ENCODE measurements at regions not wholly inside any gene's neighbourhood (a gene's known extent, or its start where the extent isn't known, plus 50 kb on each side); places are given as distances from the start of the nearest gene placed in this dataset.

DNA sequence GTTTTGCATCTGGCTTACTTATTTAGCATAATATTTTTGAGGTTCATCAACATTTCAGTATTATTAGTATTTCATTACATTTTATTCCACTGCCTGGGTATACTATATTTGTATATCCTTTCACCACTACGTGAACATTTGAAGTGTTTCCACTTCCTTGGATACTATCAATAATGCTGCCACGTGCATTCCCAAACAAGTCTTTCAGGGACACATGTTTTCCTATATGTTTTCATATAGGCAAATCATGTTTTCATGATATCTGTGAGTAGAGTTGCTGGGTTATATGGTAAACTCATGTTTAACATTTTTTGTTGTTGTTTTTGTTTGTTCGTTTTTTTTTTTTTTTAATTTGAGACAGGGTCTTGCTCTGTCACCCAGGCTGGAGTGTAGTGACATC lies 380.1 kb downstream of the OMA1 start (continued):
- TF ChIP-seq ZBTB17 (CRISPR knock-in tag; IDR thresholded peaks at IDR 0.05) (no peak), HMGN3 (IDR thresholded peaks at IDR 0.05; ENCODE audit: borderline replicate concordance, extremely low read depth, insufficient read length, low read depth, low read length) (no peak)
- TF ChIP-seq, protein P1, sequence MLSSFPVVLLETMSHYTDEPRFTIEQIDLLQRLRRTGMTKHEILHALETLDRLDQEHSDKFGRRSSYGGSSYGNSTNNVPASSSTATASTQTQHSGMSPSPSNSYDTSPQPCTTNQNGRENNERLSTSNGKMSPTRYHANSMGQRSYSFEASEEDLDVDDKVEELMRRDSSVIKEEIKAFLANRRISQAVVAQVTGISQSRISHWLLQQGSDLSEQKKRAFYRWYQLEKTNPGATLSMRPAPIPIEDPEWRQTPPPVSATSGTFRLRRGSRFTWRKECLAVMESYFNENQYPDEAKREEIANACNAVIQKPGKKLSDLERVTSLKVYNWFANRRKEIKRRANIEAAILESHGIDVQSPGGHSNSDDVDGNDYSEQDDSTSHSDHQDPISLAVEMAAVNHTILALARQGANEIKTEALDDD (IDR thresholded peaks at IDR 0.05), result no peak

DNA sequence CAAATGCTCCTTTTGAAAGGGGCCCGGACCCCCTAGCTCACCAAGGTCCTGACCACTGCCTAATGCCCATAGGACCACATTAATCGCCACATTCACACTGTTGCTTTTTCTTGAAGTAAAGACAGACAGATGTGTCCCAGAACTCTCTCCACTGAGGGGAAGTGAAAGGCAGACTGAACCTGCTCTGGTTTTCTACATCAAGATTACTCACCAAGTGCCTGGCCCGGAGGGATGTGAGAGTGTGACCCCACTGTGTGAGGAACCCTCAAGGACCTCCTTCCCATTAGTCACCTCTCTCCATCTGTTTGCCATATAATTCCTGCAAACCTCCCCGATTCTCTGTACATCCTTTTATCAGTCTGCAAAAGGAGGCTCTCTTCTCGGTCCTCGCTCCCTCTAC lies 381.5 kb downstream of the OMA1 start:
- Histone ChIP-seq H2AFZ (ENCODE audit: low read depth, low read length) (no peak overlapping the region), H3K36me3 (ENCODE audit: control insufficient read depth, insufficient read depth, low read length) (no peaks in the 10 kb centered on the region), H3K79me2 (ENCODE audit: control insufficient read depth, insufficient read depth, low read length) (no peaks in the 10 kb centered on the region), H4K20me1 (replicated peaks; ENCODE audit: control insufficient read depth, insufficient read depth, low read length) (no peaks in the 10 kb centered on the region), H3K9ac (ENCODE audit: insufficient read depth in 1 of 2, low read depth in 2 of 2, low read length in 2 of 2) (no peak overlapping the region), H3K4me2 (ENCODE audit: insufficient read depth, low read length) (no peak overlapping the region), H3K4me3 (no peak overlapping the region), H3K27ac (ENCODE audit: extremely low read depth, low read depth, low read length) (no peak overlapping the region), H3K9me1 (ENCODE audit: control insufficient read depth, insufficient read depth, low read length) (no peaks in the 10 kb centered on the region), H3K9me3 (replicated peaks; ENCODE audit: control insufficient read depth, insufficient read depth, low read depth, low read length) (no peaks in the 10 kb centered on the region), H3K27me3 (ENCODE audit: control insufficient read depth in 2 of 2, insufficient read depth in 2 of 2, low read length in 2 of 2) (no peaks in the 10 kb centered on the region), H3K4me1 (replicated peaks in 1 of 2; ENCODE audit: control insufficient read depth in 2 of 2, insufficient read depth in 2 of 2, low read length in 2 of 2) (no peaks in the 10 kb centered on the region)
- intact Hi-C loops (cut with micrococcal nuclease) (no loop called here), in situ Hi-C loops (cut with MboI) (no loop called here)
- no TSS peak for BruUV-seq (replicated peaks)
- FAIRE-seq (no peak), ATAC-seq (no peak), DNase-seq (ENCODE audit: extremely low read depth in 1 of 4, low spot score in 3 of 4) (no peak)
- CTCF ChIA-PET (ENCODE audit: low intra/inter-chr PET ratio), result no interaction called here
- 0% methylated on average over 6 of the region's 6 CpGs for WGBS (ENCODE audit: insufficient coverage, low coverage, missing lambda C conversion rate)
- TF ChIP-seq HDAC3 (IDR thresholded peaks at IDR 0.05; ENCODE audit: borderline replicate concordance, partially characterized antibody), result no peak
- no peak for TF ChIP-seq ZNF239 (CRISPR knock-in tag; IDR thresholded peaks at IDR 0.05)
- TF ChIP-seq, protein P2, sequence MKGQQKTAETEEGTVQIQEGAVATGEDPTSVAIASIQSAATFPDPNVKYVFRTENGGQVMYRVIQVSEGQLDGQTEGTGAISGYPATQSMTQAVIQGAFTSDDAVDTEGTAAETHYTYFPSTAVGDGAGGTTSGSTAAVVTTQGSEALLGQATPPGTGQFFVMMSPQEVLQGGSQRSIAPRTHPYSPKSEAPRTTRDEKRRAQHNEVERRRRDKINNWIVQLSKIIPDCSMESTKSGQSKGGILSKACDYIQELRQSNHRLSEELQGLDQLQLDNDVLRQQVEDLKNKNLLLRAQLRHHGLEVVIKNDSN (CRISPR knock-in tag; IDR thresholded peaks at IDR 0.05), result no peak
- TF ChIP-seq, protein P3, sequence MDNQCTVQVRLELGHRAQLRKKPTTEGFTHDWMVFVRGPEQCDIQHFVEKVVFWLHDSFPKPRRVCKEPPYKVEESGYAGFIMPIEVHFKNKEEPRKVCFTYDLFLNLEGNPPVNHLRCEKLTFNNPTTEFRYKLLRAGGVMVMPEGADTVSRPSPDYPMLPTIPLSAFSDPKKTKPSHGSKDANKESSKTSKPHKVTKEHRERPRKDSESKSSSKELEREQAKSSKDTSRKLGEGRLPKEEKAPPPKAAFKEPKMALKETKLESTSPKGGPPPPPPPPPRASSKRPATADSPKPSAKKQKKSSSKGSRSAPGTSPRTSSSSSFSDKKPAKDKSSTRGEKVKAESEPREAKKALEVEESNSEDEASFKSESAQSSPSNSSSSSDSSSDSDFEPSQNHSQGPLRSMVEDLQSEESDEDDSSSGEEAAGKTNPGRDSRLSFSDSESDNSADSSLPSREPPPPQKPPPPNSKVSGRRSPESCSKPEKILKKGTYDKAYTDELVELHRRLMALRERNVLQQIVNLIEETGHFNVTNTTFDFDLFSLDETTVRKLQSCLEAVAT (IDR thresholded peaks at IDR 0.05), result no peak
- TF ChIP-seq WHSC1 (IDR thresholded peaks at IDR 0.05; ENCODE audit: low read length), result no peak
- TF ChIP-seq ZBTB1 (CRISPR knock-in tag; IDR thresholded peaks at IDR 0.05; ENCODE audit: borderline replicate concordance, low read depth), result no peak
- TF ChIP-seq SREBF2 (CRISPR knock-in tag; IDR thresholded peaks at IDR 0.05), result no peak
- no peak for TF ChIP-seq SREBF1 (IDR thresholded peaks at IDR 0.05; ENCODE audit: borderline replicate concordance, low read depth, low read length)
- TF ChIP-seq BRCA1 (IDR thresholded peaks at IDR 0.05), result no peak
- TF ChIP-seq BRCA1 (CRISPR knock-in tag; IDR thresholded peaks at IDR 0.05), result no peak
- POLR2A ChIA-PET, result no interaction called here

Data from K562 (cell line).